ENCODE measurements at regions not wholly inside any gene's neighbourhood (a gene's known extent, or its start where the extent isn't known, plus 50 kb on each side); places are given as distances from the start of the nearest gene placed in this dataset.

DNA sequence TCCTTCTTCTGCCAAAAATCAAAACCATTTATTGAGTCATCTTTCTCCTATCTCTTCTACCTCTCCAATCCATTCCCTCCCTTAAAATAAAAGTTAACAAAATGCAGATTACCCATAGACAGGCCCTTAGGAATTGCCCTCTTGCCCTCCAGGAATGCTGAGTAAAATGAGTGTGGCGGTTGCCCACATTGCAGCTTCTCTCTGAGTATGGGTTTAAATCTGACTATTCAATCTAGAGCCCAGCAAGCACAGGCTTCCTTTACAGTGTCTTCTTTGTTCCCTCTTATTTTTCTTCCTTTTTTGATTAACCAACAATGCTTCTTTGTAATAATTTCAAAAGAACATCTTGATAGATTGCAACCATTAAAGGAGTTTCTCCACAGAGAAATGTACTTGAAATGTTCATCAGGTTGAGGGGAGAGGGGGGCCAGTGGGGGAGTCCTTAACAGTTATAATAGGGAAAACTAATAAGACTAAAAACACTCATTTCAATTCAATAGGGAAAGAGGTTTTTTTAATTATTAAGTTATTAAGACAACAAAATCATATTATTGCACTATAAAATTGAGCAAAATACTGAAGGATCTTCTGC is 135.3 kb upstream of the LMCD1 start:
- H3K4me2 ChIP-seq (ENCODE audit: low read length), result no peak overlapping the region
- no peaks in the 10 kb centered on the region for H3K36me3 ChIP-seq (ENCODE audit: control insufficient read depth in 1 of 2, insufficient read depth in 2 of 2, low read length in 2 of 2)
- no peak overlapping the region for H4K8ac ChIP-seq (ENCODE audit: low read depth, low read length)
- WGBS (ENCODE audit: extremely low coverage, insufficient coverage, insufficient read length), result no CpG with 5 or more reads among the region's 1 CpG
- DNase-seq, result no peak
- H3K14ac ChIP-seq (ENCODE audit: low read length), result no peak overlapping the region
- H3K4me3 ChIP-seq (ENCODE audit: low read depth, low read length), result no peak overlapping the region
- no peak overlapping the region for H3K27ac ChIP-seq (ENCODE audit: low read depth, low read length)
- no peak overlapping the region for H4K12ac ChIP-seq (ENCODE audit: low read depth, low read length)
- no peak overlapping the region for H3K9ac ChIP-seq (ENCODE audit: low read length)
- H3K79me1 ChIP-seq (ENCODE audit: low read length), result no peaks in the 10 kb centered on the region
- H3K79me2 ChIP-seq (ENCODE audit: control insufficient read depth, insufficient read depth, low read length, poor library complexity), result no peaks in the 10 kb centered on the region
- no peak overlapping the region for H4K91ac ChIP-seq (ENCODE audit: low read depth, low read length)
- H2AFZ ChIP-seq (ENCODE audit: insufficient read depth, low read length, poor library complexity), result no peak overlapping the region
- no peak overlapping the region for H3K18ac ChIP-seq (ENCODE audit: low read length)
- H2BK12ac ChIP-seq (ENCODE audit: low read length), result no peak overlapping the region
- H2AK5ac ChIP-seq (ENCODE audit: low read length), result no peak overlapping the region
- H3K9me3 ChIP-seq (ENCODE audit: insufficient read depth, low read depth, low read length), result no peaks in the 10 kb centered on the region
- H3K4ac ChIP-seq (ENCODE audit: low read depth, low read length), result no peak overlapping the region
- H3K4me1 ChIP-seq (ENCODE audit: control insufficient read depth in 1 of 2, insufficient read depth in 2 of 2, low read length in 2 of 2), result no peaks in the 10 kb centered on the region
- no peak overlapping the region for H3K23ac ChIP-seq (ENCODE audit: low read length)
- no peaks in the 10 kb centered on the region for H3K27me3 ChIP-seq (ENCODE audit: insufficient read depth, low read length)
- no peak overlapping the region for H2BK120ac ChIP-seq (ENCODE audit: insufficient read depth, low read length, poor library complexity)
- no peak overlapping the region for H2BK5ac ChIP-seq (ENCODE audit: low read depth, low read length, poor library complexity)

DNA sequence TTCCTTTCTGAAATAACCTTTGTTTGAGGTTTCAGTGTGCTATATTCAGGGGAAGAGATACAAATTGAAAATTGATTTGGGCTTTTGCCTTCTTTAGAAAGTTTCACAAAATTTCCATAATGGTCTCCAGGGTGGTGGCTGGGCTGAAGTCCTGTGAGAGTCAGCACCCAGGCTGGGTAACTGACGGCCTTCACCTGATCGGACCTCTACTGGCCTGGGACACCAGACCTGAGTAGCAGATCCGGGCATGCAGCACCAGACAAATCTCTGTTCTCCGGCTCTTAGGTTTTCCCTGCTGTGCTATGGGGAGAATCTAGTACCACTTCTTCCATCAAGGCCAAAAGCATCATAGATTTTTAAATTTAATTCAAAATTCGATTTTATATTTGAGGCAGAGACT is 133.0 kb upstream of the LMCD1 start:
- Histone ChIP-seq H2AK5ac (ENCODE audit: low read length) (no peak overlapping the region), H2BK120ac (ENCODE audit: insufficient read depth, low read length, poor library complexity) (no peak overlapping the region), H4K8ac (ENCODE audit: low read depth, low read length) (no peak overlapping the region), H3K9me3 (ENCODE audit: insufficient read depth, low read depth, low read length) (no peaks in the 10 kb centered on the region), H4K91ac (ENCODE audit: low read depth, low read length) (no peak overlapping the region), H2AFZ (ENCODE audit: insufficient read depth, low read length, poor library complexity) (no peak overlapping the region), H3K79me2 (ENCODE audit: control insufficient read depth, insufficient read depth, low read length, poor library complexity) (no peaks in the 10 kb centered on the region), H4K12ac (ENCODE audit: low read depth, low read length) (no peak overlapping the region), H3K36me3 (ENCODE audit: control insufficient read depth in 1 of 2, insufficient read depth in 2 of 2, low read length in 2 of 2) (no peaks in the 10 kb centered on the region), H3K14ac (ENCODE audit: low read length) (no peak overlapping the region), H2BK12ac (ENCODE audit: low read length) (no peak overlapping the region), H3K4me2 (ENCODE audit: low read length) (no peak overlapping the region), H3K27ac (ENCODE audit: low read depth, low read length) (no peak overlapping the region), H2BK5ac (ENCODE audit: low read depth, low read length, poor library complexity) (no peak overlapping the region), H3K79me1 (ENCODE audit: low read length) (no peaks in the 10 kb centered on the region), H3K4ac (ENCODE audit: low read depth, low read length) (no peak overlapping the region), H3K4me1 (ENCODE audit: control insufficient read depth in 1 of 2, insufficient read depth in 2 of 2, low read length in 2 of 2) (no peaks in the 10 kb centered on the region), H3K18ac (ENCODE audit: low read length) (no peak overlapping the region), H3K9ac (ENCODE audit: low read length) (no peak overlapping the region), H3K4me3 (ENCODE audit: low read depth, low read length) (no peak overlapping the region), H3K27me3 (ENCODE audit: insufficient read depth, low read length) (no peaks in the 10 kb centered on the region), H3K23ac (ENCODE audit: low read length) (no peak overlapping the region)
- WGBS (ENCODE audit: extremely low coverage, insufficient coverage, insufficient read length), result no CpG with 5 or more reads among the region's 5 CpGs
- no peak for DNase-seq

- no peaks in the 10 kb centered on the region for H3K4me1 ChIP-seq (ENCODE audit: control insufficient read depth in 1 of 2, insufficient read depth in 2 of 2, low read length in 2 of 2)
- H2BK5ac ChIP-seq (ENCODE audit: low read depth, low read length, poor library complexity), result no peak overlapping the region
- no peak overlapping the region for H2BK12ac ChIP-seq (ENCODE audit: low read length)
- H3K4ac ChIP-seq (ENCODE audit: low read depth, low read length), result no peak overlapping the region
- H2BK120ac ChIP-seq (ENCODE audit: insufficient read depth, low read length, poor library complexity), result no peak overlapping the region
- H3K27me3 ChIP-seq (ENCODE audit: insufficient read depth, low read length), result no peaks in the 10 kb centered on the region
- no peak overlapping the region for H3K23ac ChIP-seq (ENCODE audit: low read length)
- H3K79me1 ChIP-seq (ENCODE audit: low read length), result no peaks in the 10 kb centered on the region
- H3K27ac ChIP-seq (ENCODE audit: low read depth, low read length), result no peak overlapping the region
- no peak overlapping the region for H2AK5ac ChIP-seq (ENCODE audit: low read length)
- WGBS (ENCODE audit: extremely low coverage, insufficient coverage, insufficient read length), result no CpG with 5 or more reads among the region's 1 CpG
- H3K18ac ChIP-seq (ENCODE audit: low read length), result no peak overlapping the region
- no peak overlapping the region for H3K4me2 ChIP-seq (ENCODE audit: low read length)
- H3K9ac ChIP-seq (ENCODE audit: low read length), result no peak overlapping the region
- no peak overlapping the region for H3K4me3 ChIP-seq (ENCODE audit: low read depth, low read length)
- H3K79me2 ChIP-seq (ENCODE audit: control insufficient read depth, insufficient read depth, low read length, poor library complexity), result no peaks in the 10 kb centered on the region
- no peak overlapping the region for H2AFZ ChIP-seq (ENCODE audit: insufficient read depth, low read length, poor library complexity)
- no peak overlapping the region for H4K12ac ChIP-seq (ENCODE audit: low read depth, low read length)
- H3K36me3 ChIP-seq (ENCODE audit: control insufficient read depth in 1 of 2, insufficient read depth in 2 of 2, low read length in 2 of 2), result no peaks in the 10 kb centered on the region
- H4K8ac ChIP-seq (ENCODE audit: low read depth, low read length), result no peak overlapping the region
- H4K91ac ChIP-seq (ENCODE audit: low read depth, low read length), result no peak overlapping the region
- H3K14ac ChIP-seq (ENCODE audit: low read length), result no peak overlapping the region
- no peaks in the 10 kb centered on the region for H3K9me3 ChIP-seq (ENCODE audit: insufficient read depth, low read depth, low read length)
- no peak for DNase-seq
These were observed 132.0 kb upstream of the LMCD1 start for GRCh38 chr3:8369638-8370037.

DNA sequence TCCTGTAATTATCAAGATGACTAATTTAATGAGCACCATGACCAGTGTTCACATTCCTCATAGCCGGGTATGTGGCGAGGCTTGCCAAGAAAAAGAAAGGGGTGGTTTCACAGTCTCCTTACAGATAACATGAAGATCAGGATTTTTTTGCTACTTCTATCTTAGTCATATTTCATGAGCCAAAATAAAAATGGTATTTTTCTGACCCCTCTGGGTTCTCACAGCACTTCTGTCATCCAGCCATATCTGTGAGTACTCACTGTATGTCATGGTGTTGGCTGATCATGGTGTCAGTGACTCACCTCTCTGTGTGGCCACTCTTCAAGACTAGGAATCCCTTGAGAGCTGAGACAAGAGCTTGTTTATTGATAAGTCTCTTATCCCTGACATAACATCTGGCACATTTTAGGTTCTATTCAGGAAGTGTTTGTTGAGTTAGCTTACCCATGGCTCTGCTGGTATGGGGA is 130.5 kb upstream of the LMCD1 start:
- Histone ChIP-seq H3K79me1 (ENCODE audit: low read length) (no peaks in the 10 kb centered on the region), H2BK12ac (ENCODE audit: low read length) (no peak overlapping the region), H3K4me2 (ENCODE audit: low read length) (no peak overlapping the region), H2AFZ (ENCODE audit: insufficient read depth, low read length, poor library complexity) (no peak overlapping the region), H3K14ac (ENCODE audit: low read length) (no peak overlapping the region), H2BK120ac (ENCODE audit: insufficient read depth, low read length, poor library complexity) (no peak overlapping the region), H4K8ac (ENCODE audit: low read depth, low read length) (no peak overlapping the region), H3K9me3 (ENCODE audit: insufficient read depth, low read depth, low read length) (no peaks in the 10 kb centered on the region), H3K27me3 (ENCODE audit: insufficient read depth, low read length) (no peaks in the 10 kb centered on the region), H2AK5ac (ENCODE audit: low read length) (no peak overlapping the region), H3K79me2 (ENCODE audit: control insufficient read depth, insufficient read depth, low read length, poor library complexity) (no peaks in the 10 kb centered on the region), H4K91ac (ENCODE audit: low read depth, low read length) (no peak overlapping the region), H2BK5ac (ENCODE audit: low read depth, low read length, poor library complexity) (no peak overlapping the region), H3K9ac (ENCODE audit: low read length) (no peak overlapping the region), H3K4ac (ENCODE audit: low read depth, low read length) (no peak overlapping the region), H3K23ac (ENCODE audit: low read length) (no peak overlapping the region), H4K12ac (ENCODE audit: low read depth, low read length) (no peak overlapping the region), H3K4me1 (ENCODE audit: control insufficient read depth in 1 of 2, insufficient read depth in 2 of 2, low read length in 2 of 2) (no peaks in the 10 kb centered on the region), H3K27ac (ENCODE audit: low read depth, low read length) (no peak overlapping the region), H3K18ac (ENCODE audit: low read length) (no peak overlapping the region), H3K36me3 (ENCODE audit: control insufficient read depth in 1 of 2, insufficient read depth in 2 of 2, low read length in 2 of 2) (no peaks in the 10 kb centered on the region), H3K4me3 (ENCODE audit: low read depth, low read length) (no peak overlapping the region)
- DNase-seq, result no peak
- WGBS (ENCODE audit: extremely low coverage, insufficient coverage, insufficient read length), result no CpG with 5 or more reads among the region's 2 CpGs

All from trophoblast cell (in vitro differentiated cells and primary cell).